ENCODE measurements at regions not wholly inside any gene's neighbourhood (a gene's known extent, or its start where the extent isn't known, plus 50 kb on each side); places are given as distances from the start of the nearest gene placed in this dataset.
A peak's percentile ranks its signal among the peaks of the same experiment; 100 is the strongest.

DNA sequence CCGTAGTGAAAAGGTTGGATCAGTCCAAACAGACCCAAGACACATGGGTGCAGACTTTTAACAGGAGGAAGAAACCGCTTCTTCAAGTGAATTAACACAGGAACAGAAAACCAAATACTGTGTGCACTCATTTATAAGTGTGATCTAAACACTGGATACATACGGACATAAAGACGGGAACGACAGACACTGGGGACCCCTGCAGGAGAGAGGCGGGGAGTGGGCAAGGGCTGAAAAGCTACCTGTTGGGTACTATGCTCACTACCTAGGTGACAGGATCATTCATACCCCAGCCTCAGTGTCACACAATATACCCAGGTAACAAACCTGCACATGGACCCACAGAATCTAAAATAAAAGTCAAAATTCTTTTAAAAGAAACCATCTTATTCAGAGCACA, 326.0 kb upstream of the NOCT start:
- Histone ChIP-seq H2BK20ac (ENCODE audit: low read depth, low read length) (peak overlapping the region; percentile 82), H3K56ac (ENCODE audit: extremely low read depth, insufficient read depth, low read length) (no peak overlapping the region), H3K14ac (replicated peaks; ENCODE audit: low read depth, low read length) (0 out of 2 replicates have a peak overlapping the region, but pooled peaks have one; percentile 19), H2AK5ac (ENCODE audit: low read depth, low read length) (0 out of 2 replicates have a peak overlapping the region, but pooled peaks have one; percentile 44), H3K9me3 (ENCODE audit: control insufficient read depth, insufficient read depth, low read length) (no peaks in the 10 kb centered on the region), H4K20me1 (ENCODE audit: insufficient read depth, low read length) (no peaks in the 10 kb centered on the region), H3K4me1 (ENCODE audit: control insufficient read depth, insufficient read depth, low read length) (peaks cover 29% of the 10 kb centered on the region), H2AFZ (replicated peaks; ENCODE audit: low read length, poor library complexity) (no peak overlapping the region), H4K5ac (ENCODE audit: low read depth, low read length) (peak overlapping the region; percentile 54), H3K79me1 (ENCODE audit: low read depth in 1 of 2, low read length in 2 of 2) (no peaks in the 10 kb centered on the region), H3K18ac (ENCODE audit: low read depth, low read length) (peak overlapping the region; percentile 44), H3K23ac (ENCODE audit: low read depth, low read length) (0 out of 2 replicates have a peak overlapping the region, but pooled peaks have one; percentile 3), H2AK9ac (replicated peaks; ENCODE audit: low read depth, low read length, poor library complexity) (no peak overlapping the region), H3K36me3 (ENCODE audit: control insufficient read depth, insufficient read depth, low read length) (no peaks in the 10 kb centered on the region), H3K4me3 (ENCODE audit: insufficient read depth, low read depth, low read length) (no peak overlapping the region), H3K9me1 (ENCODE audit: insufficient read depth, low read length) (0 out of 2 replicates have a peak, but pooled peaks cover 3% of the 10 kb centered on the region), H2BK5ac (ENCODE audit: low read depth, low read length, poor library complexity, severe bottlenecking) (peak overlapping the region; percentile 12), H3K27ac (ENCODE audit: insufficient read depth, low read length) (peak overlapping the region; percentile 72; the same call in 1 of the 2 replicates), H3K9ac (ENCODE audit: low read depth, low read length) (no peak overlapping the region), H4K8ac (ENCODE audit: low read depth in 2 of 2, low read length in 2 of 2) (peak overlapping the region; percentile 48 to 56; a peak in 2 of 4 replicates), H2BK15ac (ENCODE audit: low read depth, low read length) (peak overlapping the region; percentile 45; the same call in 2 of the 3 replicates), H3K4me2 (ENCODE audit: low read depth, low read length) (peak overlapping the region; percentile 23), H3K27me3 (ENCODE audit: control insufficient read depth, insufficient read depth, low read length) (no peaks in the 10 kb centered on the region), H2BK120ac (ENCODE audit: low read depth, low read length) (peak overlapping the region; percentile 22), H4K91ac (ENCODE audit: insufficient read depth, low read depth, low read length) (peak overlapping the region; percentile 14), H3K4ac (ENCODE audit: low read depth, low read length) (peak overlapping the region; percentile 16)
- WGBS, 2 experiments (ENCODE audit: extremely low coverage in 2 of 2, insufficient read length in 1 of 2): no CpG with 5 or more reads among the region's 6 CpGs
- ChIA-PET CTCF (interaction anchor here (1.1 kb wide), 1 partner anchor 10 kb away, joined by 3 read pairs; no protein-coding TSS in a partner anchor), POLR2A (ENCODE audit: unreplicated experiment) (interaction anchor here (0.6 kb wide), 1 partner anchor 180 kb away, joined by 24 read pairs; no protein-coding TSS in a partner anchor)
- intact Hi-C loops (cut with micrococcal nuclease) (loop anchor here (2.0 kb wide), 1 partner anchor 181 kb away; no protein-coding TSS in a partner anchor), in situ Hi-C loops (cut with MboI; ENCODE audit: low sequenced_read_pairs) (loop anchor here (10.0 to 25.0 kb wide), 4 partner anchors 505 to 1552 kb away; partner anchors contain the start of gene PCDH18), dilution Hi-C loops (cut with HindIII; ENCODE audit: low sequenced_read_pairs, unreplicated experiment) (no loop called here)
- TF ChIP-seq NFE2L2 (IDR thresholded peaks at IDR 0.05; ENCODE audit: low read depth, low read length): no peak
- TF ChIP-seq RAD21 (IDR thresholded peaks at IDR 0.05; ENCODE audit: low read length): no peak
- TF ChIP-seq RFX5 (IDR thresholded peaks at IDR 0.05; ENCODE audit: low read depth, low read length): no peak
- TF ChIP-seq BHLHE40 (IDR thresholded peaks at IDR 0.05; ENCODE audit: low read depth, low read length): no peak
- TF ChIP-seq POLR2A (IDR thresholded peaks at IDR 0.05; ENCODE audit: low read depth, low read length): no peak
- TF ChIP-seq MXI1 (IDR thresholded peaks at IDR 0.05; ENCODE audit: borderline replicate concordance, low read depth, low read length): no peak
- no peak for TF ChIP-seq MAFK (IDR thresholded peaks at IDR 0.05; ENCODE audit: low read depth, low read length)
- TF ChIP-seq, protein P1, sequence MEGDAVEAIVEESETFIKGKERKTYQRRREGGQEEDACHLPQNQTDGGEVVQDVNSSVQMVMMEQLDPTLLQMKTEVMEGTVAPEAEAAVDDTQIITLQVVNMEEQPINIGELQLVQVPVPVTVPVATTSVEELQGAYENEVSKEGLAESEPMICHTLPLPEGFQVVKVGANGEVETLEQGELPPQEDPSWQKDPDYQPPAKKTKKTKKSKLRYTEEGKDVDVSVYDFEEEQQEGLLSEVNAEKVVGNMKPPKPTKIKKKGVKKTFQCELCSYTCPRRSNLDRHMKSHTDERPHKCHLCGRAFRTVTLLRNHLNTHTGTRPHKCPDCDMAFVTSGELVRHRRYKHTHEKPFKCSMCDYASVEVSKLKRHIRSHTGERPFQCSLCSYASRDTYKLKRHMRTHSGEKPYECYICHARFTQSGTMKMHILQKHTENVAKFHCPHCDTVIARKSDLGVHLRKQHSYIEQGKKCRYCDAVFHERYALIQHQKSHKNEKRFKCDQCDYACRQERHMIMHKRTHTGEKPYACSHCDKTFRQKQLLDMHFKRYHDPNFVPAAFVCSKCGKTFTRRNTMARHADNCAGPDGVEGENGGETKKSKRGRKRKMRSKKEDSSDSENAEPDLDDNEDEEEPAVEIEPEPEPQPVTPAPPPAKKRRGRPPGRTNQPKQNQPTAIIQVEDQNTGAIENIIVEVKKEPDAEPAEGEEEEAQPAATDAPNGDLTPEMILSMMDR (conservative IDR thresholded peaks at IDR 0.05; ENCODE audit: low read depth, low read length): no peak
- no peak for TF ChIP-seq MAZ (IDR thresholded peaks at IDR 0.05; ENCODE audit: borderline replicate concordance, low read depth, low read length)
- no peak for TF ChIP-seq FOS (IDR thresholded peaks at IDR 0.05; ENCODE audit: low read depth, low read length)
- TF ChIP-seq RCOR1 (IDR thresholded peaks at IDR 0.05; ENCODE audit: insufficient replicate concordance, low read length): no peak
- no peak for TF ChIP-seq SMC3 (IDR thresholded peaks at IDR 0.05; ENCODE audit: low read depth, low read length)
- TF ChIP-seq CHD1 (IDR thresholded peaks at IDR 0.05; ENCODE audit: low read depth, low read length): no peak
- TF ChIP-seq, protein P2, sequence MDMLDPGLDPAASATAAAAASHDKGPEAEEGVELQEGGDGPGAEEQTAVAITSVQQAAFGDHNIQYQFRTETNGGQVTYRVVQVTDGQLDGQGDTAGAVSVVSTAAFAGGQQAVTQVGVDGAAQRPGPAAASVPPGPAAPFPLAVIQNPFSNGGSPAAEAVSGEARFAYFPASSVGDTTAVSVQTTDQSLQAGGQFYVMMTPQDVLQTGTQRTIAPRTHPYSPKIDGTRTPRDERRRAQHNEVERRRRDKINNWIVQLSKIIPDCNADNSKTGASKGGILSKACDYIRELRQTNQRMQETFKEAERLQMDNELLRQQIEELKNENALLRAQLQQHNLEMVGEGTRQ (IDR thresholded peaks at IDR 0.05; ENCODE audit: low read depth, low read length): no peak
- no peak for TF ChIP-seq CEBPB (IDR thresholded peaks at IDR 0.05; ENCODE audit: low read depth, low read length)
- TF ChIP-seq, protein P3, sequence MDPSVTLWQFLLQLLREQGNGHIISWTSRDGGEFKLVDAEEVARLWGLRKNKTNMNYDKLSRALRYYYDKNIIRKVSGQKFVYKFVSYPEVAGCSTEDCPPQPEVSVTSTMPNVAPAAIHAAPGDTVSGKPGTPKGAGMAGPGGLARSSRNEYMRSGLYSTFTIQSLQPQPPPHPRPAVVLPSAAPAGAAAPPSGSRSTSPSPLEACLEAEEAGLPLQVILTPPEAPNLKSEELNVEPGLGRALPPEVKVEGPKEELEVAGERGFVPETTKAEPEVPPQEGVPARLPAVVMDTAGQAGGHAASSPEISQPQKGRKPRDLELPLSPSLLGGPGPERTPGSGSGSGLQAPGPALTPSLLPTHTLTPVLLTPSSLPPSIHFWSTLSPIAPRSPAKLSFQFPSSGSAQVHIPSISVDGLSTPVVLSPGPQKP (IDR thresholded peaks at IDR 0.05; ENCODE audit: borderline replicate concordance, low read depth, low read length): no peak
- ATAC-seq (ENCODE audit: low read depth) (no peak; the same call in 1 of the 2 replicates), DNase-seq (no peak)
- BruUV-seq (replicated peaks): no TSS peak
